SW480 (cell line): ENCODE measurements at regions not wholly inside any gene's neighbourhood (a gene's known extent, or its start where the extent isn't known, plus 50 kb on each side); places are given as distances from the start of the nearest gene placed in this dataset.
"Not testable (repeated sequence)": the region's sequence is repeated elsewhere in the genome, so short reads cannot be mapped to it uniquely, and the experiment has no call there.

ENCODE experiments used
- DNase-seq: peaks from one replicate; pipeline ENCODE4 v3.0.0-alpha.2; 2016; ENCODE audit warnings: low spot score

DNA sequence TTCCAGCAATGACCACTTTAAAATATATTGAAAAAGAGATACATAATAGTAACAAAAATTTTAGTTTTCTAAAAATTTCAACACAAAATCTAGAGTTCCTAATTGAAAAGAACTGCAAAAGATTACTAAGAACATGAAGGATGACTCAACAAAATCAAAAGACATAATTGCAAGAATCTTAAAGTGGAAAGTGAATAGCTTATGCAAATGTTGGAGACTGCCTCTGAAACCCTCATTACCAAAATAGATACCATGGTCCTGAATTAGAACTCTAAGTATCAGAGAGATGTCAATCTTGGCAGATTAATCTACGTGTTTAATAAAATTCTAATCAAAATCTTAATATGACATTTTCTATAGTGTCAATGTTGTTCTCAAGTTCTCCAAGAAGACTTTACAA lies 60.7 kb upstream of the SGO1 start:
- DNase-seq: no peak

DNA sequence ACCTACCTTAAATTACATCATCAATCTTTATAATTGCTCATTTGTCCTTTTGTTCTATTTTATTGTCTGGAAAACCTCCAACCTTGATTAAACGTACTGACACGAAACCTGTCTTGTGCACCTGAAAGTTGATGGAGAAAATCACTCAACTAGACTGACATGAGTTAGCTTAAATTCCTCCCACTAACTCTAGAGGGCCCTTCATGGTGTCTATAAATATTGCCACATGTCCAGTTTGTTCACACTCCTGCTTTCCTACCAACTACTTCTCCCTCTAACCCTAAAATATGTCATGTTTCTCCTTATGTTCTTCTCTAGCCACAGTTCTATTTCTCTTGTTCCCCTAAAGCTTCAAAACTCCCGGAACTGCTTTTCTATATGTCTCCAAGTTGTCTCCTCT lies 59.8 kb upstream of the SGO1 start:
- no peak for DNase-seq

DNA sequence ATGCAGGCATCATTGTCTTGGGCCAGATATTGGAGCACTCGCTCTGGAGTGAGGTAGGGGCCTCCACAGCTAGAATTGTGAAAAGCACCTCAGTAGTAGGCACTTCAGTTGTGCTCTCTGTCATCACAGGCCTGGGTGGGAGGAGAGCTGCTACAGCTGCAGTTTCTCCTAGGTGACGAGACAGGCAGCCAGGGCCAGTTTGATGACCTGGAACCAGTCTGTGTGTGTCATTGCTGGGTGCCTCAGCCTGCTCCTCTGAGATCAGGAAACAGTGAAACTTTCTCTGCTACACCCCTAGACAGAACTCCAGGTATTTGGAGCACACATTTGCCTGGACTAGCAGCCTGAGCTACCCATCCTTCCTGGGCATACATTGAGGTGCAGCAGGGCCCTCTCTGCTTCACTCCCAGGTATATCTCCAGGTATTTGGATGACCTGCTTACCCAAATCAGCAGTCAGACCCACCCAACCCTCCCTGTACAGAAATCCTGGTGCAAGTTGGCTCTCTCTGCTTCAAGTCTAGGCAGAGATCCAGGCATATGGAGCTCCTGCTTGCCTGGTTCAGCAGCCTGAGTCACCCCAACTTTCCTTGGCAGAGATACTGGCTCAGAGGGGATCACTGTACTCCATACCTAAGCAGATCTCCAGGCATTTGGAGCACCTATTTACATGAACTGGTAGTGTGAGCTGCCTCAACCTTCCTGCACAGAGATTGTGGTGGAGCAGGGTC lies 54.3 kb upstream of the SGO1 start:
- no peak for DNase-seq

DNA sequence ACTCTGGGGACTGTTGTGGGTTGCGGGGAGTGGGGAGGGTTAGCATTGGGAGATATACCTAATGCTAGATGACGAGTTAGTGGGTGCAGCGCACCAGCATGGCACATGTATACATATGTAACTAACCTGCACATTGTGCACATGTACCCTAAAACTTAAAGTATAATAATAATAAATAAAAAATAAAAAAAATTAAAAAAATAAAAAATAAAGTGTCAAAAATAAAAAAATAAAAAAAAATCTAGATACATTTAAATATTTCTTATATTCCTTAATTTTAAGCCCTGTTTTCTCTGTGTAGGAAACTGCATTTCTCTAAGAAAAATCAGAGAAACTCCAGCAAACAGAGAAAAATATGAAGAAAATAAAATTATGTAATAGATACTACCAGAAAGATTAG lies 52.2 kb upstream of the SGO1 start:
- not testable (repeated sequence) for DNase-seq

DNA sequence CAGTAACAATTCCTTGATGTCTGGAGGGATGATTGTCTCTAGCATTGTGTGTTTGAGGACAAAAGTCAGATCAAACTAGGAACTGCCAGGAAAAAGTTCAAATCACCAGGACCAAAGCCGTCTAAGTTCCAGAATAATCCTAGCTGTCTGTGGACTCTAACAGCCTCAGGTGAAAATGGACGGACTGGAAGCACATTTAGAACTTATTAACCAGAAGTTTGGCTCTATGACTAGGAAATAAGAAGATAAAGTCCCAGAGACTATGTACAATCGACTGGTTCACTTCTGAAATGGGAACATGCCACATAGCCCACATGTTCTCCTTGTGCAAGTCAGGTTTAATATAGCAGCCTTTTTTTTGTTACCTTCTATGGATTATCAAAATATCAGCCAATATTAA lies 50.6 kb upstream of the SGO1 start:
- DNase-seq: no peak
